Stimulated activated CD8-positive, alpha-beta memory T cell treated with anti-CD3 and anti-CD28 coated beads, Interleukin-15, amount 100 ng/mL, for 1 hour (primary cell): ENCODE measurements at regions not wholly inside any gene's neighbourhood (a gene's known extent, or its start where the extent isn't known, plus 50 kb on each side); places are given as distances from the start of the nearest gene placed in this dataset.

Experiments used
- DNase-seq: peaks from one replicate; pipeline ENCODE4 v3.0.0-alpha.2; 2020; ENCODE audit warnings: low read depth

DNA sequence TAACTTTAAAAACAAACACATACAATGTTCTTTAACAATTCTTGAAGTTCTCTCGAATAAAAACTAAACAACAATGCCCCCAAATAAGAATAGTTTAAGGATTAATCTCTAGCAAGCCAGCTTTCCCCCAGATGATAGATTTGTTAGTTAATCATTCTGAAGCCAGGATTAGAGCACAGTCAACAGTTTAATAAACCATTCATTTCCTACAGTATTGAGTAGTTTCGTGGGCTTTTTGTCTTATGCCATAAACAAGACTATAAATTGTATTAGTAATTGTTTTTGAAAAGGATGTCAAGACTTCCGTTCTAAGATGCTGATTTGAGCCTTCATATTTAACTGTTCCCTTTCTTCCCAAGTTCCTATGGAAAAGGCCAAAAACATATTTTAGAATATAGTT, 136.6 kb downstream of the PIK3R1 start:
- DNase-seq, result no peak

DNA sequence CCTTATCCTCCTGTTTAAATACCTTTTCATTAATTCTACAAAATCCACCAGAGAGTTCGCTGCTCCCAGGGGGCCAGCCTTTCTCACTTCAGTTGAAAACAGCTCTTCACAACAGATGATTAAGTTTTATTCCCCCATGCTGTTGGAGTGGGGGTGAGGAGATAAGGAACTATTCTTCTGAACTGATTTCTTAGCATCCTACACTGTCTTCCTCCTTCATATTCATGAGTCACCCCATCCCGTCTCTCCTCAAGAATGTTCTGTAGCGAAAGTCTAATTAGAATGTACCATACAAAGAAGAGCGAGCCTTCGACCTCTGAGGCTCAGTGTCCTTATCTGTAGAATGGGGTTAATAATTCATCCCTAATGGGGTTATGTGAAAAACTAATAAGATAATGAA, 138.0 kb downstream of the PIK3R1 start:
- no peak for DNase-seq

DNA sequence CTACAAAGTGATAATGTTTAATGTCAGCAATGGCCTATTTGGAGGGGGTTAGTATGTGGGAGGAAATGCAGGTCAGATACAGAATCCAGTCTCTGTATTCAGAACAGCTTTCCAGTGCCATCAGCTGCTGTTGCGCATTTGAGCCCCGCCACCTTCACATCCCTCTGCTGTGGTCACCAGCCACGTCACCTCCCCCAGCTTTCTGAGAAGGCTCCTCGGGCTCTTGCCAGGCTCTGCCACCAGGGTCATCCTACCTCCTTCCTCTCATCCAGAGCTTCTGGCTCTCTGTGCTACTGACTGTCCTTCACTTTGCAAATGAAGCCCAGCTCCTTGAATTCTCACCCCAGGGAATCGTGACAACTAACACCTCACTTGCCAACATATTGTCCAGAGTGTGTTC, 138.8 kb downstream of the PIK3R1 start:
- DNase-seq, result no peak

DNA sequence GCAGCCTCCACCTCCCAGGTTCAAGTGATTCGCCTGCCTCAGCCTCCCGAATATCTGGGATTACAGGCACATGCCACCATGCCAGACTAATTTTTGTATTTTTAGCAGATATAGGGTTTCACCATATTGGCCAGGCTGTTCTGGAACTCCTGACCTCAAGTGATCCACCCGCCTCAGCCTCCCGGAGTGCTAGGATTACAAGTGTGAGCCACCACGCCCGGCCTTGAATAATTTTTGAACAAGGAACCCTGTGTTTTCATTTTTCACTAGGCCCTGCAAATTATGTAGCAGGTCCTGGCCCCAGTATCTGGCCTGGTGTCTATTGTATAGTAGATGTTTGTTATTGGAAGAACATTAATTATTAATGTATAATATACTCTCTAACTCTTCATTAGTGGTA, 140.7 kb downstream of the PIK3R1 start:
- DNase-seq, result no peak

DNA sequence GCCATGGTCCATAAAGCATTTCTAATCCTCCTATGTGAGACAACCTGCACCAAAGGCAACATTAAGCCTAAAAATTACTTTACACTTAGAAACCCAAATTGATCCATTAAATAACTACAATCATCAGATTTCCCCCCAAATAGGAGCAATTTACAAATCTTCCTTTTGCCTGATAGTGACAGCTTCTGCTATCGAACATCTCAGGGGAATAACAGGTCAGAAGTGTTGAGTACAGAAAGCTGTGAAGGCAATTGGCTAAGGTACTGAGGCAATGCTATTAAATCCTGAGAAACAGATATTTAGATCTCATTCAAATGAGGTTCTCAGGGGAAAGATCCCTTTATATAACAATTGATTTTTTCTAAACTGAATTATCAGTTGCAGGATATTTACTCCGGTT, 141.1 kb downstream of the PIK3R1 start:
- no peak for DNase-seq

DNA sequence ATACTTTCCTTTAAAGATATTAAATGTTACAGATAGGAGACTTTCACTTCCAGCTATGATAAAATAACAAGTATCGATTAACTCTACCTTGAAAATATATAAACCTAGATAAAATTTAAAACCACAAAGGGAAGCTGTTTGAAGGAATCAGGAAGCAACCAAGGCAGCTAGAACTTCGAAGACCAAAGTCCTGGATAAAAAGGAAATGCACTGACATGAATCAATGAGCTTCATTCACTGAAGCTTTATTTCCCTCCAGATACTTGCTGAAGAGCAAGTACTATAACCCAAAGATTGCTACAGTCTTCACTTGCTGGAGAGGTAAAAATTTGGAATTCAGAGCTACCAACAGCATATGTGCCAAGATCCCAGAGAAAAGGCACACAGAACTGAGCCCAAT, 144.1 kb downstream of the PIK3R1 start:
- DNase-seq, result no peak

DNA sequence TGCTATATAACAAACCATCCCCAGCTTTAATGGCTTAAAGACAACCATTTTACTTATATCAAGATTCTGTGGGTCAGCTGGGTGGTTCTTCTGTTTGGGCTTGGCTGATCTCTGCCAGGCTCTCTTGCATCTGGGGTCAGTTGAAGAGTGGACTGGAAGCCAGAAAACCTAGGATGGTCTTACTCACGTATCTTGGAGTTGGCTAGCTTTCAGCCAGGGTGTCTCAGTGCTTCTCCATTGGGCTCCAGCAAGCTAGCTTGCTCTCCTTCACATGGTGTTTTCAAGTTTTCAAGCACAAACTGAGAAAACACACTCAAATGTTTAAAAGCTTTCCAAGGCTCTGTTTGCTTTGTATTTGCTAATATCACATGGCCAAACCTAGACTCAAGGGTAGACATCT, 146.8 kb downstream of the PIK3R1 start:
- DNase-seq, result no peak

DNA sequence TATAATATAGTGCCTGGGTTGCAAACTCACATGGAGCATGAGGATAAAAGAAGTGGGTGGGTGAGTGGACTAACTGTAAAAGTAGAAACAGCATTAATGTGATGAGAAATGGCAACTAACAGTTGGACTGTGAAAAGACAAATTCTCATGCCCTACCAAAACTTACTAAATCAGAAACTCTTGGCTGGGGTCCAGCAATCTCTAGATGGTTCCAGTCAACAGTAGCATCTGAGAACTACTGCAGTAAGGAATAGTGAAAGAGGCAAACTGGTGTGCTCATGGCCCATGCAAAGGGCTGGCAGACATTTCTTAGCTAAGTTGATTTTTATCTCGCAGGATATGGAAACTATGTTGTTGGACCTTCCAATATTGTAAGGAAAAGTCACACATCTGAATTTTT, 150.3 kb downstream of the PIK3R1 start:
- DNase-seq, result no peak

DNA sequence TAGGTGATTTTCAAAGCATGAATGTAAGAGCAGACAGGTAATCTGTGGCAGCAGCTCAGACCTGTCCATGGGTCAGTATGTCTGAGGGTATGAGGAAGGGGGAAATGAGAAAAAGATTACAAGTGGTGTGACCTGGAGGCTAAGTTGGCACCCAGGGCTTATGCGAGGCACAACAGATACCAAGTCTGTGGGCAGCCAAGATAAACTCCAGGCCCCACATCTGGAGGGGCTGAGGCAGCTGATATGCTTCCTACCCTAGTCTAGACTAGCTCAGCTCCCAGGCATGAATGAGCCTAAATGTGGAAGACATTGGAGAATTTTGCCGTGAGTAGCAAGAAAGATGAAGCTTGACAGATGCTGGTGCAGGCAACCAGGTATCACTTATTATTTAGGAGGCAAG, 151.7 kb downstream of the PIK3R1 start:
- no peak for DNase-seq

DNA sequence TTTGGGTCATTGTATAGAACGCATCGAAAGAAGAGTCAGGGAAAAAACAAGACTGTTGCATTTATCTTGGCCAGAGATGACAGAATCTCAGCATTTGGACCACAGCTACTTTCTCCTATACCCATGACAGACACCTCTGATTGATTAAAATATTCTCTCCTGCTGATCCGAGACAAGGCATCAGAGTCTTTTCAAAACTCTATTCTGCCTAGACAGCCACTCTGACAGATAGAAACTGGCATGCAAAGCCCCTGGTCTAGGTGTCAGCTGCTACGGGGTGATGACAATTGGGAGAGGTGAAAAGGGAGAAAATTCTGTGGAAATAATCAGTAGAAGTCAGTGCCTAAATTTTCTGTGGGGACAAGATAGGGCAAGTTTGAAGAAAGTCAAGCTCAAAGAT, 152.2 kb downstream of the PIK3R1 start:
- DNase-seq, result no peak

DNA sequence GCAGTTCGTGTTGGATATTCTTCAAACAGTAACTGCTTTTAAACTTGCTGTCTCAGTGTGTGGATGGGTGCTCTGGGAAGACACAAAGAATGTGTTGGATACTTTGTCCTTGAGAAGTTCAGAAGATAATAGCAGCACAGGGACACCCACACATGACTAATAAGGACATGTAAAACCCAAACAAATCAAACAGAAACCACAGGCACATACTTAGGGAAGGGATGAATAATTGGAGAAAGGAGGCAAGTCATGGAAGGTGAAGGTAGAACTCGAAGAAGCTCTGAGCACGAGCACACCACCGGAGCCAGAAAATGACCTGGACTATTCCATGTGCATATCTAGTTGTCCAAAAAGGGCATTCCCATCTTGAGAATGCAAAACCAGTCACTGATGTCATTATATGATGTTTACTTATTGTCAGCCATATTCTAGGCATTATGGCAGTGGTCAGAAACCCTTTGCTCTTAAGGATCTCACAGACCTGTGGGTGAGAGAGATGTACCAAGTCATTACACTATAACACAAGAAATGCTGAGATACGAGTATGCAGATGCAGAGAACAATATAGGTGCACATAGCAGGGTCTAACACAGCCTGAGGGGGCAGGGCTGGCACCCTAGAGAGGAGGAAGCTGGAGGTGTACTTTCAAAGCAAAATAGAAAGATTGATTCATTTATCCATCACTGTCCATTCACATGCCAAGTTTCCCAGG, 152.9 kb downstream of the PIK3R1 start:
- DNase-seq, result no peak

DNA sequence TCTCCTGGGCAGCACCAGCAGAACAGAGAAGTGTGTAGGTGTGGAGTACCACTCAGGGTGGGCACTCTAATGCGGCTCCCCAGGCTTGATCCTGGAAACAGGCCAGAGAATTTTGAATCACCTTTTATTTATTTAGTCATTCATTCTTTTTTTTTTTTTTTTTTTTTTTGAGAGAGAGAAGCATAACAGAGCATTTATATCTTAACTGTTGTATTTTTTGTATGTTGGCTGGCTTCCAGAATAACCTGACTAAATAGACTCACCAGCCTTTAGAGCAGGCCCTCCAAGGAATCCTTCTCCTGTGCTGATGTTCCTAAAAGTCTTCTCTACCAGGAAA, 153.4 kb downstream of the PIK3R1 start:
- DNase-seq, result no peak

DNA sequence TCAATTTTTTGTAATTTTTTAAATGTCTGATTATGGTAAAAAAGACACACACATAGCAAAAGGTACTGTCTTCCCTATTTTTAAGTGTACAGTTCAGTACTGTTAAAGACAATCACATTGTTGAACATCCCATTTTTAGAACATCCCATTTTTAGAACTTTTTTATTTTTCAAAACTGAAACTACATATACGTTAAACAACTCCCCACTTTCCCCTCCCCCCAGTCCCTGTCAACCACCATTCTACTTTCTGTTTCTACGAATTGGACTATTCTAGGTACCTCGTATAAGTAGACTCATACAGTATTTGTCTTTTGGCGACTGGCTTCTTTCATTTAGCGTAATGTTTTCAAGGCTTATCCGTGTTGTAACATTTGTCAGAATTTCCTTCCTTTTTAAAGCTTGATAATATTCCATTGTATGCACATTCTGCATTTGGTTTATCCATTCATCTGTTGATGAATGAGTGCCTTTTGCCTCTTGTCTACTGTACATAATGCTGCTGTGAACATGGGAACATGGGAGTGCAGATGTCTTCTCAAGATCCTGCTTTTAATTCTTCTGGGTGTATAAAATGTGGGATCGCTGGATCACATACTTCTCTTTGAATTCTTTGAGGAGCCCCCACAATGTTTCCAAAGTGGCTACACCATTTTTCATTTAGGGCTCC, 154.0 kb downstream of the PIK3R1 start:
- DNase-seq, result no peak

DNA sequence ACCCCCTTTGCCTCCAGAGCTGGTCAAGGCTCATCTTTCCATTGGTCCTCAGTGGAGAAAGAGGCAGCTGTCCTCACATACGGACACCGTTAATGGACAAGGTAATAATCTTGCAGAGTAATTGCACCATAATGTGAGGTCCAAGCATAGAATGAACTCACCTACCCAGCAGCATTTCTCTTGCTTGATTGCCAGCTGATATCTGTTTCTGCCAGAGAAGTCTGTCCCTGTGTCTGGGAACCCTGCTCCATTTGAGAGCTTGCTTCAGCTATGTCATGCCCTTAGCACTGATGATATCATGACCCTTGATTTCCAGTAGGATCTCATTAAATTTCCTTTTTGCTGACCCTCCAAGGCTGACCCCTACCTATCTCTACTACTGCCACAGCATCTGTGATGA, 154.6 kb downstream of the PIK3R1 start:
- no peak for DNase-seq

DNA sequence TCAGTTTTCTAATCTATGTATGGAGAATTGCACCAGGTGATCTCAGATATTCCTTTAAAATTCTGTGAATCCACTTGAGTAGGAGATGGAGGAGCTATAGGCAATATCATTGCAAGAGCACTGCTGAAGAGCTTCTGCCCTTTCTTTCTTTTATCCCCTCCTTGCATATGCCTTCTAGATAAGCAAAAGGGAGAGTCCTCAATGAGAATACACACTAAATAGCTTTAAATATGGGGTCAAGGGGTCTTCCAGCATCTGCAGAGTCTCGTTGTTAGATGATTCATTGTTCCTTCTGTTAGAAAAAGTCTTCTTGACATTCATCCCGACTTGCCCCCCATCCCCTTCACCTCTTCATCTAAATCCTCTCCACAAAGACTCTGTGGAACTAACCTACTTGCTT, 156.1 kb downstream of the PIK3R1 start:
- DNase-seq, result no peak

DNA sequence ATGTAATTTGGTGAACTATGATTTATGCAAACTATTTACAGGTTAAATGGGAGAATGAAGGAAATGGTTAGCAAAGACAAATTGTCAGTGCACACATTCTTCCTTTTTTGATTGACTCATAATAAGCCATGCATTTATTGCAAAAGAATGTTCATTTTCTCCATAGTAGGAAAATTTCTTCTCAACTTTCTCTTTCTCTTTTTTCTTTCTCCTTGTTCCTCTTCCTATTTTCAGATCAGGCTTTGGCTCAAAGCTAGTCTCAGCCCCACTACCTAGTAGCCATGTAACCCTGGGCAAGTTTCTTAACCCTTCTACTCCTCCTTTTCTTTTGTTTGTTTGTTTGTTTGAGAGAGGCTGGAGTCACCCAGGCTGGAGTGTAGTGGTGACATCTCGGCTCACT, 156.6 kb downstream of the PIK3R1 start:
- DNase-seq, result no peak

DNA sequence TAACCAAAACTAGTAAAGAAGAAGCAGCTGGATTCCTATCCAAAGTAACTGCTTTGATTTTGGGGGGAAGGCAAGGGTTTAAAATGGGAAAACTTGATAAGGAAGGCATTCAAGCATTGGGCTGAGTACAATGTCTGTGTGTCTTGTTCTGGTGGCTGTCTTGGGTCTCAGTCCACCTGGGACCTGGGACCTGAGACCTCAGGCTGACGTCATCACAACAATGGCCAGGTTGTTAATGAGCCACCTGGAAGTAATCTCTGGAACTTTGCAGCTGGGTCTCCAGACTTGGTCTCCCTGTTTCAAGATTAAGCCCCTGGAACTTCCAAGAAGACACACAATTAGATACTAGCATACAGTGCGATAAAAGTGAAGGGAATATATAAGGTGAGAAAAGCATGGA, 157.5 kb downstream of the PIK3R1 start:
- no peak for DNase-seq

DNA sequence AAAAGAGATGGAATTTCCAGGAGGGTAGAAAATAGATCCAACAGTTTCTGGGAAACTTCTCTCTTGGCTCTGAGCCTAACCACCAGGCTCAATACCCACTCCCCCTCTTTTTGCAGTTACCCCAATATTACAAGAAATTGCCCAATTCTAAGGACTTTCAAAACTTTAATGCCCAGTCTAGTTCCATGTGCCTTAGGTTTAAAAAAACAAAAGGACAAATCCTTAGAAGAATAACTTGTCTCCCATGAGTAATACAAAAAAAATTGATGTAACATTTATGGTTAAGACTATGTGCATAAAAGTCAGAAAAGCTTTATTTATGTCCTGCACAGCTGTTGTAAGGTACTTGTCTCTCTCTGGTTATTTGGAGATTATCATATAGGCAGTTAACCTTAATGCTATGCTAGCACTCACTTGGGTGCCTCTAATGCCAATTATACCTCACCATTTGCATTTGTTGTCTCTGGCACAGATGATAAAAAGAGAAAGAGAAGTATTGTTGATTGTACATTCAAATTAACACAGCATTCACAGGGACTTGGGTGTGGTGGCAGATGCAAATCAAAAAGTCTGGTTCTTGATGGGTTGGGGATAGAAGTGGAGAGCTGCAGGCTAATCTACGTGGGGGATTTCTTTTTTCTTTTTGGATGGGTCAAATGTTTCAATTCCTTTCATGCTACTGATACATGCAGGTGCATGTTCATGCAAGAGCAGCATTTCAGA, 159.4 kb downstream of the PIK3R1 start:
- no peak for DNase-seq

DNA sequence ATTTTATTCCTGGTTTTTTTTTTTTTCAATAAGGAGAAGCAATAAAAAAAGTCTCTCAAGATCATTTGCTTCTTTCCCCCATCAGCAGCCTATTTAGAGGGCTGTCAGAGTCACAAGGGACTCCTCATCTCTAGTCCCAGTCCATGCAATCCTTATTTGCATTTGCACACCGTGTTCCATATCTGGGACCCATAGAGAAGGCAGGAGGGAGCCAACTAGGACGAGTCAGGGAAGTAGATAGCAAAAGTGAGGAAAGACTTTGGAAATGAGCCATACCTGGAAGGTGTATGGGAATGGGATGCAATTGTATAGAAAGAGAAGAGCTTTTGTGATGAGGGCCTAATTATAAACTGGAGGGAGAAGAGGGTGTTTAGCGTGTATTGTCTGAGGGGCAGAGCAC, 160.0 kb downstream of the PIK3R1 start:
- DNase-seq, result no peak

DNA sequence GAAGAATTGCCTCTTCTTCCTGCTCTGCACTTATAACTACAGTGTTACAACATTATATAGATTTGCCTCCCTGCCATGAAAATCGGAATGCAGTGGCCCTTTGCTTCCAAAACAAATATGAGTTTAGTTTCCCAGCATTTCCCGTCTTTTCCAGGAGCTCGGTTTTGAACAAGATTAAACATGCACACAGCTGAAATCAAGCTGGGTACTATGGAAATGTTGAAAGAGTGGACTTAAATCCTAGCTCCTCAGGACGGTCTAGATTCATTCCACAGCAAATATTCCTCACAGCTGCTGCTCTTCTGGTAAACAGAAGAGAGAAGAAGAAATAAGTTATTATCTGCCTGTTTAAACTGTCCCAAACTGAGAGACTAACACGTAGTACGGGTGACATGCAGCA, 161.4 kb downstream of the PIK3R1 start:
- no peak for DNase-seq

DNA sequence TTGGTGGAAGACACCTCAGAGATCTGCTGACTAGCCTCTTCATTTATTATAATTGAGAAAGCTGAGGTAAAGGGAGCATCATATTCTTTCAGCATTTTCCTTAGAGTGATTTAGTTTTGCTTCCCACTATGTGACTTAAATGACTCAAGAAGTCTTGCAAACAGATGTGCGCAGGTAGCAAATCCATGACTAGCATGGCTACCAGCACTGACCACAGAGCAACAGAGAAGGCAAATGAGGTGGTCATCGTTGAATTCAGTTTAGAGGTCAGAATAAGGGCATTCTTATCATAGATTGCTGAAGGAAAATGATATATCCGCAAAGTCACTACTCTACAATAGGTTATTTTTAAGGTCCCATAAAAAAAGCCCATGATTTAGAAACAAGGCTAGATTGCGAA, 162.2 kb downstream of the PIK3R1 start:
- DNase-seq, result no peak

DNA sequence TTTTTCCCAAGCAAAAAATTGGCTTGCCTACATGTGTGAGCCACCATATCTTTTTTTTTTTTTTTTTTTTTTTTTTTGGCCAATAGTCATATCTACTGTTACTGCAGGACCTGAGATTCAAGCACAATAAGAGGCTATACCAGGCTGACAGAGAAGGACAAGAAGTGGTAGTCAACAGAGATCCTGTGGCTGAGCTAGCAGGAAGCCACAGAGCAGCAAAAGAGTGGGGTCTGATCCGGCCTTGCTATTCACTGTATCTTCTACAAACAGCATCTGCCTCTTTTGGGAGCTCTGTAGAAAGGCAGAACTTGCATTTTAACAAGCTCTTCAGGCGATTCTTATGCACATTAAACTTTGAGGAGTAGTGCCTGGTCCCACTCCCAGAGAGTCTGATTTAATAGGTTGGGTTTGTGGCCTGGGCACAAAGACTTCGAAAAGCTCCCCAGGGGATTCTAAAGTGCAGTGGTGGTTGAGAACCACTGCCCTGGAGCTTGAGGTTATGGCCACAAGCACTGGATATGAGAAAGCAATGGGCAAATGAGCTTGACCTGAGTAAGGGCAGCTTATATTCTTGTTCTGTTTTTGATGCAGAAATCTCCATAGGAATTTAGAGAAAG, 162.8 kb downstream of the PIK3R1 start:
- no peak for DNase-seq
